ENCODE measurements at regions not wholly inside any gene's neighbourhood (a gene's known extent, or its start where the extent isn't known, plus 50 kb on each side); places are given as distances from the start of the nearest gene placed in this dataset.

- TF ChIP-seq, protein P1, sequence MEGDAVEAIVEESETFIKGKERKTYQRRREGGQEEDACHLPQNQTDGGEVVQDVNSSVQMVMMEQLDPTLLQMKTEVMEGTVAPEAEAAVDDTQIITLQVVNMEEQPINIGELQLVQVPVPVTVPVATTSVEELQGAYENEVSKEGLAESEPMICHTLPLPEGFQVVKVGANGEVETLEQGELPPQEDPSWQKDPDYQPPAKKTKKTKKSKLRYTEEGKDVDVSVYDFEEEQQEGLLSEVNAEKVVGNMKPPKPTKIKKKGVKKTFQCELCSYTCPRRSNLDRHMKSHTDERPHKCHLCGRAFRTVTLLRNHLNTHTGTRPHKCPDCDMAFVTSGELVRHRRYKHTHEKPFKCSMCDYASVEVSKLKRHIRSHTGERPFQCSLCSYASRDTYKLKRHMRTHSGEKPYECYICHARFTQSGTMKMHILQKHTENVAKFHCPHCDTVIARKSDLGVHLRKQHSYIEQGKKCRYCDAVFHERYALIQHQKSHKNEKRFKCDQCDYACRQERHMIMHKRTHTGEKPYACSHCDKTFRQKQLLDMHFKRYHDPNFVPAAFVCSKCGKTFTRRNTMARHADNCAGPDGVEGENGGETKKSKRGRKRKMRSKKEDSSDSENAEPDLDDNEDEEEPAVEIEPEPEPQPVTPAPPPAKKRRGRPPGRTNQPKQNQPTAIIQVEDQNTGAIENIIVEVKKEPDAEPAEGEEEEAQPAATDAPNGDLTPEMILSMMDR (IDR thresholded peaks at IDR 0.05): no peak
- no peak for TF ChIP-seq EP300 (IDR thresholded peaks at IDR 0.05)
- TF ChIP-seq POLR2A (IDR thresholded peaks at IDR 0.05): no peak
Measured at GRCh38 chr5:152644029-152644728, 239.1 kb upstream of the NMUR2 start.
